Tibial artery (tissue), 4 donors: ENCODE measurements at regions not wholly inside any gene's neighbourhood (a gene's known extent, or its start where the extent isn't known, plus 50 kb on each side); places are given as distances from the start of the nearest gene placed in this dataset.

Experiments
- DNase-seq, 2 donors: peaks; one replicate each; pipeline ENCODE4 v3.0.0-alpha.2; 2019
- H3K27ac ChIP-seq, 2 donors: fragments of 200-600 bp; sonication (generic) in 1 of 2; 1 replicate in 1 of 2; 2 replicates in 1 of 2; pipeline ENCODE4 v1.5.1; 2018 to 2019; ENCODE audit warnings: mild to moderate bottlenecking in 1 of 2
- H3K27me3 ChIP-seq, 2 donors: fragments of 200-600 bp; sonication (generic) in 1 of 2; one replicate each; pipeline versions ENCODE4 v1.5.1 to v1.6.0; 2016 to 2019
- H3K36me3 ChIP-seq, 3 donors: fragments of 200-600 bp; sonication (generic) in 2 of 3; one replicate each; pipeline ENCODE4 v1.5.1; 2016 to 2019; ENCODE audit warnings: mild to moderate bottlenecking in 2 of 3
- H3K4me1 ChIP-seq, 4 donors: fragments of 200-600 bp; sonication (generic) in 2 of 4; 1 replicate in 3 of 4; 2 replicates in 1 of 4; pipeline ENCODE4 v1.5.1; 2016 to 2019
- H3K4me3 ChIP-seq, 2 donors: fragments of 200-600 bp; sonication (generic) in 1 of 2; 1 replicate in 1 of 2; 2 replicates in 1 of 2; pipeline ENCODE4 v1.5.1; 2018 to 2019; ENCODE audit warnings: mild to moderate bottlenecking in 2 of 2
- H3K9me3 ChIP-seq, 3 donors: fragments of 200-600 bp; sonication (generic) in 1 of 3; one replicate each; pipeline ENCODE4 v1.5.1; 2016 to 2019
- intact Hi-C: fragments of 100-400 bp; cut with DNase I; formaldehyde crosslinking; loops from one replicate; pipeline ENCODE4 v1.15.0; 2023; ENCODE audit warnings: low total_unique reads
- TF ChIP-seq, protein P1 (sequence below), 2 experiments: fragments of 200-600 bp in 1 of 2; fragments of 450-650 bp in 1 of 2; IDR thresholded peaks; one replicate each; pipeline ENCODE4 v1.5.1; 2017 to 2019; ENCODE audit warnings: antibody characterized with exemption in 2 of 2, mild to moderate bottlenecking in 1 of 2, moderate library complexity in 1 of 2

DNA sequence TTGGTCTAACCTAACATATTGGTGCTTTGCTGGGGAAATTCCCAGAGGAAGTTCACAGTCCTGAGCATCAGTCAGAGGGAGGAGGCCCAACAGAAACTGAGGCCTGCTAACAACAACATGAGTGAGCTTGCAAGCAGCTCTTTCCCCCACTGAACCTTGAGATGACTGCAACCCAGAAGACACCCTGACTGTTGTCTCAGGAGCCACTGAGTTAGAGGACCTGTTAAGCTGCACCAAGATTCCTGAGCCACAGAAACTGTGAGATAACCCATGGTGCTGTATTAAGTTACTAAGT is 193.2 kb upstream of the UBL3 start:
- Histone ChIP-seq H3K27ac (no peak overlapping the region), H3K4me3 (no peak overlapping the region), H3K4me1 (no peaks in the 10 kb centered on the region), H3K9me3 (no peaks in the 10 kb centered on the region), H3K36me3 (no peaks in the 10 kb centered on the region), H3K27me3 (peaks cover 0 to 13% of the 10 kb centered on the region in 2 donors)
- intact Hi-C loops: no loop called here
- no peak for DNase-seq
- TF ChIP-seq, protein P1, sequence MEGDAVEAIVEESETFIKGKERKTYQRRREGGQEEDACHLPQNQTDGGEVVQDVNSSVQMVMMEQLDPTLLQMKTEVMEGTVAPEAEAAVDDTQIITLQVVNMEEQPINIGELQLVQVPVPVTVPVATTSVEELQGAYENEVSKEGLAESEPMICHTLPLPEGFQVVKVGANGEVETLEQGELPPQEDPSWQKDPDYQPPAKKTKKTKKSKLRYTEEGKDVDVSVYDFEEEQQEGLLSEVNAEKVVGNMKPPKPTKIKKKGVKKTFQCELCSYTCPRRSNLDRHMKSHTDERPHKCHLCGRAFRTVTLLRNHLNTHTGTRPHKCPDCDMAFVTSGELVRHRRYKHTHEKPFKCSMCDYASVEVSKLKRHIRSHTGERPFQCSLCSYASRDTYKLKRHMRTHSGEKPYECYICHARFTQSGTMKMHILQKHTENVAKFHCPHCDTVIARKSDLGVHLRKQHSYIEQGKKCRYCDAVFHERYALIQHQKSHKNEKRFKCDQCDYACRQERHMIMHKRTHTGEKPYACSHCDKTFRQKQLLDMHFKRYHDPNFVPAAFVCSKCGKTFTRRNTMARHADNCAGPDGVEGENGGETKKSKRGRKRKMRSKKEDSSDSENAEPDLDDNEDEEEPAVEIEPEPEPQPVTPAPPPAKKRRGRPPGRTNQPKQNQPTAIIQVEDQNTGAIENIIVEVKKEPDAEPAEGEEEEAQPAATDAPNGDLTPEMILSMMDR (IDR thresholded peaks at IDR 0.05): no peak

DNA sequence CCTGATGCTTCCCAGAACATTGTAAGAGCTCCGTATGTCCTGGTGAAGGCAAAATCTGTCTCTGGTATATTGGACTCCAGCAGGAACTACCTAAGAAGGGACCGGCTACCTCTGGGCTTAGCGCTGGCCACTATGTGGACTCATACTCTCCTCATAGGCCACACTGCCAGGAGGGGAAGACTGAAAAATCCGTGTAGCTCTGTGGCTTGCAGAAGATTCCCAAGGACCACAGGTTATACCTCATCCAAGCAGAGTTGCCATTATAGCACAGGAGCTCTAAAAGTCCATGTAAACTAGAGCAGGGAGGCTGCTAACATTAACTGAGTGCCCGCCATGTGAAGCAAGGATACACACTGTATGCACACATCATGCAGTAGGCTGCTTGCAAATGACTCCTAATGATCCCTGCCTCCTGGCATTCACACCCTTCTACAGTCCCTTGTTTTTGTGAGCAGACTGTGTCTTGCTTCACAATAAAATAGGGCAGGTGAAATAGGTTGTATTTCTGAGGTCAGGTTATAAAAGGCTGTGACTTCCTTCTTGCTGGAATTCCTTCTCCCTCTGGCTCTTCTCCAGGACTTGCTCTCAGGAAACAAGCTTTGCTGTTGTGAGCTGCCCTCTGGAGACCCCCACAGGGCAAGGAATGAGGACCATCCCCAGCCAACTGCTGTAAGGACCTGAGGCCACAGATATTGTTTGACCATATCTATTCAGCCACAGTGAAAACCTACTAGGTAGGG is 192.6 kb upstream of the UBL3 start:
- Histone ChIP-seq H3K27me3 (peaks cover 0 to 13% of the 10 kb centered on the region in 2 donors), H3K4me3 (no peak overlapping the region), H3K4me1 (no peaks in the 10 kb centered on the region), H3K27ac (no peak overlapping the region), H3K9me3 (no peaks in the 10 kb centered on the region), H3K36me3 (no peaks in the 10 kb centered on the region)
- TF ChIP-seq, protein P1 (IDR thresholded peaks at IDR 0.05): no peak
- no peak for DNase-seq
- intact Hi-C loops: no loop called here

DNA sequence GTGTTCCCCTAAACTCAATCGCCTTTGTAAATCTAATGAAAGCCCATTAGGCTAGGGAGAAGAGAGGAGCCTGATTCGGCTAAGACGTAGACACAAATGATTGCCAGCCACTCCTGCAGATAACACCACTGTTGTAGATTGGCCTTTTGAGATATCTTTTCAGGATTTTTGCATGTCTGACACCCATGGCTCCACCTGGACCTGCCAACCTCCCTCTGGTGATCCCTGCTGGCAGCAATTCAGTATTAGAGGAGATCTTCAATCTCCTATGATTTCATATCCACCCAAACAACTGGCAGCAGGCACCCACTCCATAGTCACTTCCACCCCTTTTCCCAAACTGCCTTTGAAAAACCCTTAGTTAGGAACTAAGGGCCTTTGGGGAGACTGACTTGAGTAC is 191.9 kb upstream of the UBL3 start:
- H3K9me3 ChIP-seq: no peaks in the 10 kb centered on the region
- TF ChIP-seq, protein P1 (IDR thresholded peaks at IDR 0.05): no peak
- H3K4me1 ChIP-seq: no peaks in the 10 kb centered on the region
- no peak for DNase-seq
- intact Hi-C loops: no loop called here
- no peak overlapping the region for H3K27ac ChIP-seq
- peaks cover 0 to 13% of the 10 kb centered on the region in 2 donors for H3K27me3 ChIP-seq
- no peaks in the 10 kb centered on the region for H3K36me3 ChIP-seq
- H3K4me3 ChIP-seq: no peak overlapping the region

DNA sequence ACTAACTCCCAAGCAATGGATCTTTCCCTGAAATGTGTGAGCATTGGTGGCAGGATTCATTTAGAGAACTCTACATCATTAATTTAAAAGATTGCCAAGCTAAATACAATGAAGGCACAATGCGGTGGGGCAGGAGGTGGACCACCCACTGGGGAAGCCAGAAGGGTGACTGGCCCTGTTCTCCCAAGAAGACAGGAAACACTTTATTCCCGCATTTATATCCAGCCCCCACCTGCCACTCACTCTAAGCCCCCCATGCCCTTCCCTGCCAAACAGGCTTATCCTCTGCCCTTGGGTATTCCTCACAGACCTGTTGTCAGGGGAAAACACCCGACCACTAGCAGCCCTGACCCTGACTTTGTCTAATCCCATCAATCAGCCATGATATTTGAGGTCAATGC is 189.1 kb upstream of the UBL3 start:
- no peak overlapping the region for H3K27ac ChIP-seq
- H3K36me3 ChIP-seq: no peaks in the 10 kb centered on the region
- H3K4me1 ChIP-seq: no peaks in the 10 kb centered on the region
- H3K9me3 ChIP-seq: no peaks in the 10 kb centered on the region
- no peak for DNase-seq
- intact Hi-C loops: no loop called here
- no peak overlapping the region for H3K4me3 ChIP-seq
- peaks cover 0 to 13% of the 10 kb centered on the region in 2 donors for H3K27me3 ChIP-seq
- TF ChIP-seq, protein P1 (IDR thresholded peaks at IDR 0.05): no peak

DNA sequence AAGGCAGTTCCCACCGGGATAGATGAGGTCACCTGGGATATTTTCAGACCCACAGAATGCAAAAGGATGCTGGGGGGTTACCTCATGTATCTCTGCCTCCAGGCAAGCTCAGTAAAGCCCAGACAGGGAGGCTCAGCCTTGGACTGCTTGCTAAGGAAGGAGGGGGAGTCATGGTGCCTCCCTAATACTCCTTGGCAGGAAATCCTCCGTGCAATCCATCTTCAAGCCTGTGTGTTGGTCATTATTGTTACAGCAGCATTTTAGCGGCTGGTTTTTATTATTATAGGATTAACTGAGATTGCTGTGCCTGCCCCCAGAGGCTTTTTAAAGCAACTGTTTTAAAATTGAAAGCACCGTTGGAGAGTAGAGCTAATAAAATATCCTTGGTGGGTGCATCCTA is 188.5 kb upstream of the UBL3 start:
- Histone ChIP-seq H3K4me3 (no peak overlapping the region), H3K27ac (no peak overlapping the region)
- TF ChIP-seq, protein P1 (IDR thresholded peaks at IDR 0.05): no peak

DNA sequence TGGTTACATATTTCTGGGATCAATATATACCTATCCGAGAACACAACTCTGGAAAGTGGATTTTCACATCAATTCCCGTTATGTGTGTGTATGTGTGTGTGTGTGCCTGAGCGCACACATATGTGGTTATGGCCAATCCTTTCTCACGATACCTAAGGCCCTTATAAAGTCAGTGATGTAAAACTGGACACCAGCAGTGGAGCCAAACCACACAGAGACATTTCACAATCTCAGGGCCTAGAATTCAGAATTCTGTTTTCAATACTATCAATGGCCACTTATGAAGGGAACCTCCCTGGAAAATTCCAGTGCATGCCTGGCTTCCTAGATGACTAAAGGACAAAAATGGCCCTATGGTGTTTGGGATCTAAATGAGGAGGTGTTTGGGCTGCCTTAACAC is 187.3 kb upstream of the UBL3 start:
- TF ChIP-seq, protein P1 (IDR thresholded peaks at IDR 0.05): no peak
- intact Hi-C loops: no loop called here
- Histone ChIP-seq H3K27me3 (peaks cover 0 to 13% of the 10 kb centered on the region in 2 donors), H3K4me3 (no peak overlapping the region), H3K9me3 (no peaks in the 10 kb centered on the region), H3K27ac (no peak overlapping the region), H3K4me1 (peaks cover 0 to 12% (median 5%) of the 10 kb centered on the region in 4 donors), H3K36me3 (no peaks in the 10 kb centered on the region)
- DNase-seq: no peak

More for the DNA sequence above, 188.5 kb upstream of the UBL3 start:
- peaks cover 0 to 13% of the 10 kb centered on the region in 2 donors for H3K27me3 ChIP-seq
- H3K4me1 ChIP-seq: peaks cover 0 to 2% (median under 1%) of the 10 kb centered on the region in 4 donors
- no peaks in the 10 kb centered on the region for H3K36me3 ChIP-seq
- DNase-seq: no peak
- H3K9me3 ChIP-seq: no peaks in the 10 kb centered on the region
- intact Hi-C loops: no loop called here
